Peyer's patch (tissue), 4 donors: ENCODE measurements at regions not wholly inside any gene's neighbourhood (a gene's known extent, or its start where the extent isn't known, plus 50 kb on each side); places are given as distances from the start of the nearest gene placed in this dataset.

Experiments
- POLR2A ChIP-seq, 2 donors: fragments of 450-650 bp; IDR thresholded peaks; one replicate each; pipeline ENCODE4 v1.5.1; 2017; ENCODE audit warnings: antibody characterized with exemption in 2 of 2, mild to moderate bottlenecking in 2 of 2, moderate library complexity in 2 of 2
- TF ChIP-seq, protein P1 (sequence below), 6 experiments: fragments of 450-650 bp in 4 of 6; fragments of 200-600 bp in 2 of 6; sonication (generic) in 1 of 6; IDR thresholded peaks; one replicate each; pipeline ENCODE4 v1.5.1; 2017 to 2019; ENCODE audit warnings: antibody characterized with exemption in 6 of 6, mild to moderate bottlenecking in 3 of 6, moderate library complexity in 1 of 6

GRCh38 chr7:46450425-46450824, 529.4 kb upstream of the IGFBP3 start:
- TF ChIP-seq, protein P1, sequence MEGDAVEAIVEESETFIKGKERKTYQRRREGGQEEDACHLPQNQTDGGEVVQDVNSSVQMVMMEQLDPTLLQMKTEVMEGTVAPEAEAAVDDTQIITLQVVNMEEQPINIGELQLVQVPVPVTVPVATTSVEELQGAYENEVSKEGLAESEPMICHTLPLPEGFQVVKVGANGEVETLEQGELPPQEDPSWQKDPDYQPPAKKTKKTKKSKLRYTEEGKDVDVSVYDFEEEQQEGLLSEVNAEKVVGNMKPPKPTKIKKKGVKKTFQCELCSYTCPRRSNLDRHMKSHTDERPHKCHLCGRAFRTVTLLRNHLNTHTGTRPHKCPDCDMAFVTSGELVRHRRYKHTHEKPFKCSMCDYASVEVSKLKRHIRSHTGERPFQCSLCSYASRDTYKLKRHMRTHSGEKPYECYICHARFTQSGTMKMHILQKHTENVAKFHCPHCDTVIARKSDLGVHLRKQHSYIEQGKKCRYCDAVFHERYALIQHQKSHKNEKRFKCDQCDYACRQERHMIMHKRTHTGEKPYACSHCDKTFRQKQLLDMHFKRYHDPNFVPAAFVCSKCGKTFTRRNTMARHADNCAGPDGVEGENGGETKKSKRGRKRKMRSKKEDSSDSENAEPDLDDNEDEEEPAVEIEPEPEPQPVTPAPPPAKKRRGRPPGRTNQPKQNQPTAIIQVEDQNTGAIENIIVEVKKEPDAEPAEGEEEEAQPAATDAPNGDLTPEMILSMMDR (IDR thresholded peaks at IDR 0.05) = no peak
- no peak for TF ChIP-seq POLR2A (IDR thresholded peaks at IDR 0.05)
